Neural progenitor cell (in vitro differentiated cells): ENCODE measurements at regions not wholly inside any gene's neighbourhood (a gene's known extent, or its start where the extent isn't known, plus 50 kb on each side); places are given as distances from the start of the nearest gene placed in this dataset.

ENCODE experiments used
- DNase-seq: peaks from one replicate; pipeline ENCODE4 v3.0.0-alpha.2; 2016; ENCODE audit warnings: low spot score
- H2AFZ ChIP-seq: fragments of 200-600 bp; sonication (generic); replicated peaks from 2 replicates; pipeline ENCODE4 v1.6.1; 2016; ENCODE audit warnings: antibody characterized with exemption
- H3F3A ChIP-seq: fragments of 200-600 bp; sonication (generic); 2 replicates; pipeline ENCODE4 v1.6.1; 2016; ENCODE audit warnings: antibody characterized with exemption, low read depth
- H3K27ac ChIP-seq: fragments of 200-600 bp; sonication (generic); 2 replicates; pipeline ENCODE4 v1.5.1; 2016; ENCODE audit warnings: mild to moderate bottlenecking
- H3K27me3 ChIP-seq: fragments of 200-600 bp; sonication (generic); 2 replicates; pipeline ENCODE4 v1.6.1; 2016; ENCODE audit warnings: mild to moderate bottlenecking, moderate library complexity
- H3K36me3 ChIP-seq: fragments of 200-600 bp; sonication (generic); 2 replicates; pipeline ENCODE4 v1.5.1; 2016
- H3K4me1 ChIP-seq: fragments of 200-600 bp; sonication (generic); 2 replicates; pipeline ENCODE4 v1.6.1; 2016; ENCODE audit warnings: mixed run types
- H3K4me2 ChIP-seq: fragments of 200-600 bp; sonication (generic); 2 replicates; pipeline ENCODE4 v1.6.1; 2016
- H3K4me3 ChIP-seq: fragments of 200-600 bp; sonication (generic); 2 replicates; pipeline ENCODE4 v1.5.1; 2016
- H3K79me2 ChIP-seq: fragments of 200-600 bp; sonication (generic); 2 replicates; pipeline ENCODE4 v1.6.1; 2016; ENCODE audit warnings: low read depth
- H3K9ac ChIP-seq: fragments of 200-600 bp; sonication (generic); 2 replicates; pipeline ENCODE4 v1.6.1; 2016
- H3K9me3 ChIP-seq: fragments of 200-600 bp; sonication (generic); 2 replicates; pipeline ENCODE4 v1.5.1; 2016; ENCODE audit warnings: low read depth
- H4K20me1 ChIP-seq: fragments of 200-600 bp; sonication (generic); 2 replicates; pipeline ENCODE4 v1.6.1; 2016; ENCODE audit warnings: low read depth
- H3K27ac Mint-ChIP-seq: 3 replicates; pipeline ENCODE4 v1.8.0; 2021; ENCODE audit warnings: mixed read lengths
- H3K27me3 Mint-ChIP-seq: 2 replicates; pipeline ENCODE4 v1.8.0; 2022; ENCODE audit warnings: low read depth, mild to moderate bottlenecking, inconsistent platforms, moderate library complexity, mixed read lengths; ENCODE audit not compliant: insufficient read depth
- H3K36me3 Mint-ChIP-seq: 3 replicates; pipeline ENCODE4 v1.8.0; 2021; ENCODE audit warnings: mixed read lengths
- H3K4me1 Mint-ChIP-seq: 3 replicates; pipeline ENCODE4 v1.8.0; 2021; ENCODE audit warnings: mixed read lengths
- H3K4me3 Mint-ChIP-seq: 3 replicates; pipeline ENCODE4 v1.8.0; 2021; ENCODE audit warnings: mild to moderate bottlenecking, moderate library complexity, mixed read lengths
- H3K9me3 Mint-ChIP-seq: 3 replicates; pipeline ENCODE4 v1.8.0; 2020; ENCODE audit warnings: mixed read lengths
- EZH2 ChIP-seq: fragments of 200-600 bp; sonication (generic); IDR thresholded peaks from 2 replicates; pipeline ENCODE4 v1.6.1; 2017; ENCODE audit warnings: antibody characterized with exemption, mild to moderate bottlenecking, moderate library complexity
- EZH2phosphoT487 ChIP-seq: fragments of 200-600 bp; sonication (generic); IDR thresholded peaks from 2 replicates; pipeline ENCODE4 v1.6.1; 2017; ENCODE audit warnings: antibody characterized with exemption
- TF ChIP-seq, protein P1 (sequence below): fragments of 200-600 bp; sonication (generic); IDR thresholded peaks from 2 replicates; pipeline ENCODE4 v1.5.1; 2017; ENCODE audit warnings: antibody characterized with exemption, mild to moderate bottlenecking

DNA sequence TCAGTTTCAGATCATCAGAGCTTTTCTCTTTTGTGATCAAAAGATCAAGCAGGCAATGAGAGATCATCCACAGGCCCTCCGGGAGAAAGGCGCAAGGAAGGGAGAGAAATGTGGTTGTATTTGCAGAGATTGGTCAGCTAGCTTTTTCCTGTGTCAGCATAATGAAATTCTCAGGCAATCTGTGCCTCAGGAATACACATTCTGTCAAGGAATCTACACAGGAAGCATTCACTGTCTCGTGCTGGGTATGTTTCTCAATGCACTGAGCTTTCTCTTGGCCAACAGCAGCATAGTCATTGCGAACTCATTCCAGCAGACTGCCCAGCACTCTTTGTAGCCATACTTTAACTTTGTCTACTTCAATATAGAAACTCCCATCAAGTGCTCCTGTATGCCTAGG, 413.7 kb downstream of the PPP3CA start:
- Histone ChIP-seq H4K20me1 (no peaks in the 10 kb centered on the region), H3K4me2 (no peak overlapping the region), H3K27me3 (no peaks in the 10 kb centered on the region), H3K36me3 (no peaks in the 10 kb centered on the region), H2AFZ (no peak overlapping the region), H3K9ac (no peak overlapping the region), H3K9me3 (no peaks in the 10 kb centered on the region), H3K79me2 (no peaks in the 10 kb centered on the region), H3K4me3 (no peak overlapping the region), H3K27ac (no peak overlapping the region), H3F3A (no peaks in the 10 kb centered on the region), H3K4me1 (peaks cover 9% of the 10 kb centered on the region)
- TF ChIP-seq EZH2phosphoT487, result no peak
- Mint-ChIP-seq H3K4me3 (no peak overlapping the region), H3K4me1 (no peaks in the 10 kb centered on the region), H3K27me3 (peaks cover 2% of the 10 kb centered on the region), H3K9me3 (no peaks in the 10 kb centered on the region), H3K36me3 (no peaks in the 10 kb centered on the region), H3K27ac (no peak overlapping the region)
- no peak for DNase-seq

DNA sequence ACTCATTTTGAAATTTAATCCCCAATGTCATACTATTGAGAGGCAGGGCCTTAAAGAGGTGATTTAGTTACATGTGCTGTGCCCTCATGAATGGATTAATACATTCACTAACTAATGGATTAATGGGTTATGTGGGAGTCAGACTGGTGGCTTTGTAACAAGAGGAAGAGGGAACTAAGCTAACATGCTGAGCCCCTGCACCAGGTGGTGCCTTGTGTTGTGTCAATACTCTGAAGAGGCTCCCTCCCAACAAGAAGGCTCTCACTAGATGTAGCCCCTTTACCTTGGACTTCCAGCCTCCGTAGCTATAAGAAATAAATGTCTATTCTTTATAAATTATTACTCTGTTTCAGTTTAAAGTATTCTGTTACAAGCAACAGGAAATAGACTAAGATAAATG, 411.9 kb upstream of the EMCN start:
- Histone ChIP-seq H3K4me3 (no peak overlapping the region), H3K27me3 (no peaks in the 10 kb centered on the region), H3K9me3 (no peaks in the 10 kb centered on the region), H2AFZ (no peak overlapping the region), H3K36me3 (no peaks in the 10 kb centered on the region), H3K27ac (no peak overlapping the region), H3K9ac (no peak overlapping the region), H3K4me2 (no peak overlapping the region), H3F3A (no peaks in the 10 kb centered on the region), H3K4me1 (peaks cover 9% of the 10 kb centered on the region), H4K20me1 (no peaks in the 10 kb centered on the region), H3K79me2 (no peaks in the 10 kb centered on the region)
- Mint-ChIP-seq H3K36me3 (no peaks in the 10 kb centered on the region), H3K4me1 (no peaks in the 10 kb centered on the region), H3K4me3 (no peak overlapping the region), H3K27ac (no peak overlapping the region), H3K27me3 (peaks cover 3% of the 10 kb centered on the region), H3K9me3 (no peaks in the 10 kb centered on the region)
- no peak for TF ChIP-seq EZH2phosphoT487
- TF ChIP-seq, protein P1, sequence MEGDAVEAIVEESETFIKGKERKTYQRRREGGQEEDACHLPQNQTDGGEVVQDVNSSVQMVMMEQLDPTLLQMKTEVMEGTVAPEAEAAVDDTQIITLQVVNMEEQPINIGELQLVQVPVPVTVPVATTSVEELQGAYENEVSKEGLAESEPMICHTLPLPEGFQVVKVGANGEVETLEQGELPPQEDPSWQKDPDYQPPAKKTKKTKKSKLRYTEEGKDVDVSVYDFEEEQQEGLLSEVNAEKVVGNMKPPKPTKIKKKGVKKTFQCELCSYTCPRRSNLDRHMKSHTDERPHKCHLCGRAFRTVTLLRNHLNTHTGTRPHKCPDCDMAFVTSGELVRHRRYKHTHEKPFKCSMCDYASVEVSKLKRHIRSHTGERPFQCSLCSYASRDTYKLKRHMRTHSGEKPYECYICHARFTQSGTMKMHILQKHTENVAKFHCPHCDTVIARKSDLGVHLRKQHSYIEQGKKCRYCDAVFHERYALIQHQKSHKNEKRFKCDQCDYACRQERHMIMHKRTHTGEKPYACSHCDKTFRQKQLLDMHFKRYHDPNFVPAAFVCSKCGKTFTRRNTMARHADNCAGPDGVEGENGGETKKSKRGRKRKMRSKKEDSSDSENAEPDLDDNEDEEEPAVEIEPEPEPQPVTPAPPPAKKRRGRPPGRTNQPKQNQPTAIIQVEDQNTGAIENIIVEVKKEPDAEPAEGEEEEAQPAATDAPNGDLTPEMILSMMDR, result no peak
- TF ChIP-seq EZH2, result no peak
- peak; percentile 20 for DNase-seq

DNA sequence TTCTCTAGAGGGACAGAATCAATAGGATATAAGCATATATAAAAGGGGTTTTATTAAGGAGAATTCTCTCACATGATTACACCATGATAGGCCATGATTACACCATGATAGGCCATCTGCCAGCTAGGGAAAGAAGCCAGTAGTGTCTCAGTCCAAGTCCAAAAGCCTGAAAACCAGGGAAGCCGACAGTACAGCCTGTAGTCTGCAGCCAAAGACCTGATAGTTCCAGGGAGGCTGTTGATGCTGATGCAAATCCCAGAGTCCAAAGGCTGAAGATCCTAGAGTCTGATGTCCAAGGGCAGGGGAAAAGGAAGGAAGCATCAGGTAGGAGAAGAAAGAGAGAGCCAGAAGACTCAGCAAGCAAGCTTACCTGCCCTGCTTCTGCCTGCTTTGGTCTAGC, 411.3 kb upstream of the EMCN start:
- H3K4me1 Mint-ChIP-seq, result no peaks in the 10 kb centered on the region

DNA sequence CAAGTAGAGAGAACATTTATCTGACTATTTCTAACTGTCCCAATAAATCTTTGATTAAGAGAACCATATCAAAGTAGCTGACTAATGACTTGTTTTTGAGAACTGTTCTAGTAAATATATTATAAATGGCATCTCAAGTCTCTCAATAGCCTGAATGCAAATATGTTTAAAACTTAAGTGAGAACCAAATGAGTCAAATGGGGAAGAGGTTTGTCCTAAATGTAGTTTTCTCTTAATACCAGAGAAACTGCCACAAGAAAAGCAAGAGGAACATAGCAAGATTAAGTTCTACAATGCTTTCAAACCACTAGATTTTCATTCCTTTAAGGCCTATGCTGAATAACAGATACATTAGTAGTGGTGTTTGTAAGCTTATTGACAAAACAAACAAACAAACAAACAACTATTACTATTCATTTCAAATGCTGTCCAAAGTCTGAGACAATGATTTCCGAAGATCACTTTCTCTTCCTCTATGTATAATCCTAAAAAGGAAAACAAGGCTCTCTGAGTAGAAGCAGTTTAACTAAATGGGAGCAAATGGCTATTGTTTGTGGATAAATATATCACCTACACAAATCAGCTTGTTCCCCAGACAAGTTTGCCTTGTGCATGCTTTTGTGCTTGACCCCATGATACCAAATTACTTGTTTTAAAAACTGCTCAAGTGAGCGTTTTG, 408.4 kb upstream of the EMCN start:
- Mint-ChIP-seq H3K27ac (no peak overlapping the region), H3K9me3 (peaks cover 7% of the 10 kb centered on the region), H3K36me3 (no peaks in the 10 kb centered on the region), H3K4me1 (no peaks in the 10 kb centered on the region), H3K4me3 (no peak overlapping the region), H3K27me3 (peaks cover 3% of the 10 kb centered on the region)
- no peaks in the 10 kb centered on the region for H3K79me2 ChIP-seq
- H3K9ac ChIP-seq, result no peak overlapping the region
- no peaks in the 10 kb centered on the region for H3F3A ChIP-seq
- no peaks in the 10 kb centered on the region for H3K36me3 ChIP-seq
- TF ChIP-seq, protein P1, result no peak
- TF ChIP-seq EZH2phosphoT487, result no peak
- no peak for TF ChIP-seq EZH2
- H3K4me2 ChIP-seq, result no peak overlapping the region
- H3K27me3 ChIP-seq, result no peaks in the 10 kb centered on the region
- no peak overlapping the region for H3K27ac ChIP-seq
- no peak for DNase-seq
- peak overlapping the region; percentile 27 for H2AFZ ChIP-seq
- no peaks in the 10 kb centered on the region for H3K9me3 ChIP-seq
- no peak overlapping the region for H3K4me3 ChIP-seq
- H3K4me1 ChIP-seq, result peaks cover 9% of the 10 kb centered on the region
- no peaks in the 10 kb centered on the region for H4K20me1 ChIP-seq

More for the DNA sequence above, 411.3 kb upstream of the EMCN start:
- TF ChIP-seq, protein P1, result no peak
- TF ChIP-seq EZH2 (no peak), EZH2phosphoT487 (no peak)
- no peak overlapping the region for H3K4me3 ChIP-seq
- H3K27me3 ChIP-seq, result no peaks in the 10 kb centered on the region
- no peak overlapping the region for H3K4me3 Mint-ChIP-seq
- H3K27me3 Mint-ChIP-seq, result peaks cover 3% of the 10 kb centered on the region
- H3K9ac ChIP-seq, result no peak overlapping the region
- H3K9me3 Mint-ChIP-seq, result no peaks in the 10 kb centered on the region
- no peak overlapping the region for H3K27ac Mint-ChIP-seq
- no peaks in the 10 kb centered on the region for H3K9me3 ChIP-seq
- H2AFZ ChIP-seq, result peak overlapping the region; percentile 65
- H4K20me1 ChIP-seq, result no peaks in the 10 kb centered on the region
- peaks cover 9% of the 10 kb centered on the region for H3K4me1 ChIP-seq
- H3K27ac ChIP-seq, result no peak overlapping the region
- no peaks in the 10 kb centered on the region for H3K79me2 ChIP-seq
- no peaks in the 10 kb centered on the region for H3F3A ChIP-seq
- no peak overlapping the region for H3K4me2 ChIP-seq
- no peaks in the 10 kb centered on the region for H3K36me3 ChIP-seq
- no peak for DNase-seq
- H3K36me3 Mint-ChIP-seq, result no peaks in the 10 kb centered on the region
